IMR-90 (cell line): ENCODE measurements at regions not wholly inside any gene's neighbourhood (a gene's known extent, or its start where the extent isn't known, plus 50 kb on each side); places are given as distances from the start of the nearest gene placed in this dataset.

Source experiments
- ATAC-seq: fragments of 200-7000 bp; cut with Tn5 transposase; 2 replicates; pipeline ENCODE4 v1.9.1; 2020; ENCODE audit warnings: low read depth, mild to moderate bottlenecking, moderate library complexity
- BruUV-seq: library from RNA; stranded (reverse); fragments of 400-500 nt; replicated peaks from 2 replicates; lab custom pipeline; 2021; lab: Mats Ljungman, UMichigan
- CTCF ChIA-PET: fragments of 300-600 bp; formaldehyde crosslinking; extraction: SDS; loops from one replicate; lab custom pipeline; 2021; ENCODE audit warnings: antibody characterized with exemption; lab: Yijun Ruan, JAX
- POLR2A ChIA-PET: fragments of 300-600 bp; sonication (Branson Sonifier 250); formaldehyde crosslinking; loops from one replicate; lab custom pipeline; 2022; ENCODE audit warnings: antibody characterized with exemption; ENCODE audit not compliant: unreplicated experiment; lab: Charles Lee
- DNase-seq: peaks from one replicate; pipeline ENCODE4 v3.0.0; 2013
- H2AFZ ChIP-seq: replicated peaks from 2 replicates; pipeline ENCODE3; 2013; ENCODE audit warnings: low read length, mild to moderate bottlenecking; ENCODE audit not compliant: poor library complexity
- H2AK5ac ChIP-seq: 2 replicates; pipeline ENCODE4 v1.6.1; 2013; ENCODE audit warnings: low read depth, low read length, inconsistent platforms
- H2AK9ac ChIP-seq: replicated peaks from 2 replicates; pipeline ENCODE3; 2013; ENCODE audit warnings: mild to moderate bottlenecking, low read depth, low read length, moderate library complexity; ENCODE audit not compliant: poor library complexity
- H2BK120ac ChIP-seq: 2 replicates; pipeline ENCODE4 v1.6.1; 2013; ENCODE audit warnings: low read depth, low read length, inconsistent platforms
- H2BK15ac ChIP-seq: 3 replicates; pipeline ENCODE4 v1.6.1; 2013; ENCODE audit warnings: low read depth, low read length, inconsistent platforms
- H2BK20ac ChIP-seq: 2 replicates; pipeline ENCODE4 v1.6.1; 2013; ENCODE audit warnings: low read depth, mild to moderate bottlenecking, inconsistent platforms, low read length, moderate library complexity
- H2BK5ac ChIP-seq: 2 replicates; pipeline ENCODE4 v1.6.1; 2013; ENCODE audit warnings: mild to moderate bottlenecking, low read depth, low read length, inconsistent platforms; ENCODE audit not compliant: poor library complexity, severe bottlenecking
- H3K14ac ChIP-seq: replicated peaks from 2 replicates; pipeline ENCODE4 v1.6.1; 2013; ENCODE audit warnings: low read depth, low read length, inconsistent platforms
- H3K18ac ChIP-seq: 2 replicates; pipeline ENCODE4 v1.6.1; 2013; ENCODE audit warnings: low read depth, low read length, control low read depth
- H3K23ac ChIP-seq: 2 replicates; pipeline ENCODE4 v1.6.1; 2013; ENCODE audit warnings: low read depth, low read length, inconsistent platforms
- H3K27ac ChIP-seq: 2 replicates; pipeline ENCODE4 v1.5.1; 2013; ENCODE audit warnings: mild to moderate bottlenecking, control low read depth, low read length; ENCODE audit not compliant: insufficient read depth
- H3K27me3 ChIP-seq: 2 replicates; pipeline ENCODE4 v1.6.1; 2013; ENCODE audit warnings: low read length; ENCODE audit not compliant: control insufficient read depth, insufficient read depth
- H3K36me3 ChIP-seq: 2 replicates; pipeline ENCODE4 v1.6.1; 2013; ENCODE audit warnings: low read length, mixed read lengths; ENCODE audit not compliant: control insufficient read depth, insufficient read depth
- H3K4ac ChIP-seq: 2 replicates; pipeline ENCODE4 v1.6.1; 2013; ENCODE audit warnings: low read depth, low read length, inconsistent platforms
- H3K4me1 ChIP-seq: 2 replicates; pipeline ENCODE4 v1.6.1; 2013; ENCODE audit warnings: low read length, mixed read lengths; ENCODE audit not compliant: control insufficient read depth, insufficient read depth
- H3K4me2 ChIP-seq: 2 replicates; pipeline ENCODE4 v1.6.1; 2013; ENCODE audit warnings: low read depth, mild to moderate bottlenecking, control low read depth, low read length, moderate library complexity
- H3K4me3 ChIP-seq: 2 replicates; pipeline ENCODE4 v1.5.1; 2013; ENCODE audit warnings: low read depth, mild to moderate bottlenecking, control low read depth, low read length, moderate library complexity; ENCODE audit not compliant: insufficient read depth
- H3K56ac ChIP-seq: 2 replicates; pipeline ENCODE4 v1.6.1; 2013; ENCODE audit warnings: low read length, inconsistent platforms; ENCODE audit not compliant: insufficient read depth; ENCODE audit errors: extremely low read depth
- H3K79me1 ChIP-seq, 2 experiments: 2 replicates each; pipeline ENCODE4 v1.6.1; 2013; ENCODE audit warnings: low read length in 2 of 2, inconsistent platforms in 1 of 2, low read depth in 1 of 2
- H3K9ac ChIP-seq: 2 replicates; pipeline ENCODE4 v1.6.1; 2013; ENCODE audit warnings: low read depth, low read length, control low read depth
- H3K9me1 ChIP-seq: 2 replicates; pipeline ENCODE4 v1.6.1; 2013; ENCODE audit warnings: low read length, inconsistent platforms; ENCODE audit not compliant: insufficient read depth
- H3K9me3 ChIP-seq: 2 replicates; pipeline ENCODE4 v1.6.1; 2013; ENCODE audit warnings: low read length; ENCODE audit not compliant: control insufficient read depth, insufficient read depth
- H4K20me1 ChIP-seq: 2 replicates; pipeline ENCODE4 v1.6.1; 2013; ENCODE audit warnings: low read length, inconsistent platforms; ENCODE audit not compliant: insufficient read depth
- H4K5ac ChIP-seq: 2 replicates; pipeline ENCODE4 v1.6.1; 2013; ENCODE audit warnings: mild to moderate bottlenecking, low read depth, low read length, control low read depth
- H4K8ac ChIP-seq, 2 experiments: 2 replicates each; pipeline ENCODE4 v1.6.1; 2013; ENCODE audit warnings: low read depth in 2 of 2, low read length in 2 of 2, control low read depth in 1 of 2, inconsistent platforms in 1 of 2
- H4K91ac ChIP-seq: 2 replicates; pipeline ENCODE4 v1.6.1; 2013; ENCODE audit warnings: low read depth, low read length, inconsistent platforms; ENCODE audit not compliant: insufficient read depth
- BHLHE40 ChIP-seq: fragments of 150-350 bp; IDR thresholded peaks from 2 replicates; pipeline ENCODE4 v1.6.1; 2016; ENCODE audit warnings: mild to moderate bottlenecking, low read depth, low read length
- CEBPB ChIP-seq: IDR thresholded peaks from 2 replicates; pipeline ENCODE4 v1.6.1; 2012; ENCODE audit warnings: low read depth, low read length, improper control_type of control experiment
- CHD1 ChIP-seq: IDR thresholded peaks from 2 replicates; pipeline ENCODE4 v1.6.1; 2012; ENCODE audit warnings: low read depth, low read length, improper control_type of control experiment
- FOS ChIP-seq: fragments of 150-350 bp; IDR thresholded peaks from 2 replicates; pipeline ENCODE4 v1.6.1; 2016; ENCODE audit warnings: low read depth, low read length
- NFE2L2 ChIP-seq: fragments of 150-350 bp; IDR thresholded peaks from 2 replicates; pipeline ENCODE4 v1.6.1; 2016; ENCODE audit warnings: low read depth, mild to moderate bottlenecking, low read length
- POLR2A ChIP-seq: IDR thresholded peaks from 2 replicates; pipeline ENCODE4 v1.6.1; 2012; ENCODE audit warnings: mild to moderate bottlenecking, low read depth, low read length
- SMC3 ChIP-seq: fragments of 150-350 bp; IDR thresholded peaks from 2 replicates; pipeline ENCODE4 v1.6.1; 2016; ENCODE audit warnings: low read depth, mild to moderate bottlenecking, antibody characterized with exemption, low read length, moderate library complexity
- WGBS, 2 experiments: methylation state at CpG; one replicate each; pipeline versions ENCODE4 v1.1.5 to v1.1.7; 2013; ENCODE audit warnings: missing lambda C conversion rate in 2 of 2; ENCODE audit not compliant: insufficient read length in 1 of 2; ENCODE audit errors: extremely low coverage in 2 of 2; 5-methylcytosine and 5-hydroxymethylcytosine counted together
- dilution Hi-C: fragments of 300-500 bp; cut with HindIII; formaldehyde crosslinking; loops from one replicate; pipeline ENCODE4 v1.14.3; 2018; ENCODE audit warnings: low sequenced_read_pairs; ENCODE audit not compliant: unreplicated experiment
- in situ Hi-C: fragments of 300-500 bp; cut with MboI; formaldehyde crosslinking; loops from 3 replicates; pipeline ENCODE4 v1.14.3; 2019; ENCODE audit warnings: low sequenced_read_pairs, inconsistent platforms, mixed read lengths
- intact Hi-C: fragments of 100-400 bp; cut with micrococcal nuclease; formaldehyde crosslinking; loops from 2 replicates; pipeline ENCODE4 v1.10.0; 2022

- no peak overlapping the region for H3K4me2 ChIP-seq
- no peak overlapping the region for H3K4ac ChIP-seq
- no peak overlapping the region for H3K14ac ChIP-seq
- no peak for TF ChIP-seq CHD1
- TF ChIP-seq FOS = no peak
- TF ChIP-seq CEBPB = no peak
- TF ChIP-seq POLR2A = no peak
- no peak for TF ChIP-seq NFE2L2
- TF ChIP-seq SMC3 = no peak
- TF ChIP-seq BHLHE40 = no peak
- POLR2A ChIA-PET = no interaction called here
- no peak overlapping the region for H2BK15ac ChIP-seq
- no peaks in the 10 kb centered on the region for H3K79me1 ChIP-seq
- H3K18ac ChIP-seq = no peak overlapping the region
- H4K20me1 ChIP-seq = no peaks in the 10 kb centered on the region
- no peak overlapping the region for H4K91ac ChIP-seq
- no peak overlapping the region for H2BK120ac ChIP-seq
- H4K5ac ChIP-seq = no peak overlapping the region
- no peak overlapping the region for H3K27ac ChIP-seq
- H3K36me3 ChIP-seq = no peaks in the 10 kb centered on the region
- no peaks in the 10 kb centered on the region for H3K9me1 ChIP-seq
- no CpG with 5 or more reads among the region's 2 CpGs for WGBS, 2 experiments
- no peak overlapping the region for H2AK9ac ChIP-seq
- in situ Hi-C loops (no loop called here), dilution Hi-C loops (no loop called here), intact Hi-C loops (no loop called here)
- no peak overlapping the region for H3K23ac ChIP-seq
- CTCF ChIA-PET = no interaction called here
- H3K27me3 ChIP-seq = no peaks in the 10 kb centered on the region
- DNase-seq (no peak), ATAC-seq (no peak)
- H2AK5ac ChIP-seq = no peak overlapping the region
- H3K9me3 ChIP-seq = no peaks in the 10 kb centered on the region
- no peak overlapping the region for H2BK20ac ChIP-seq
- BruUV-seq = no TSS peak
- no peak overlapping the region for H3K9ac ChIP-seq
- H4K8ac ChIP-seq = no peak overlapping the region
- no peak overlapping the region for H2AFZ ChIP-seq
- no peak overlapping the region for H3K56ac ChIP-seq
- no peak overlapping the region for H3K4me3 ChIP-seq
- H2BK5ac ChIP-seq = no peak overlapping the region
- H3K4me1 ChIP-seq = no peaks in the 10 kb centered on the region
Observed at GRCh38 chr5:68777135-68777534, 316.7 kb upstream of the SLC30A5 start.
